IPS-NIHi7 (cell line): ENCODE measurements at regions not wholly inside any gene's neighbourhood (a gene's known extent, or its start where the extent isn't known, plus 50 kb on each side); places are given as distances from the start of the nearest gene placed in this dataset.

ENCODE experiments used
- DNase-seq: peaks from one replicate; pipeline ENCODE4 v3.0.0; 2012; ENCODE audit warnings: mixed read lengths; ENCODE audit errors: extremely low spot score

DNA sequence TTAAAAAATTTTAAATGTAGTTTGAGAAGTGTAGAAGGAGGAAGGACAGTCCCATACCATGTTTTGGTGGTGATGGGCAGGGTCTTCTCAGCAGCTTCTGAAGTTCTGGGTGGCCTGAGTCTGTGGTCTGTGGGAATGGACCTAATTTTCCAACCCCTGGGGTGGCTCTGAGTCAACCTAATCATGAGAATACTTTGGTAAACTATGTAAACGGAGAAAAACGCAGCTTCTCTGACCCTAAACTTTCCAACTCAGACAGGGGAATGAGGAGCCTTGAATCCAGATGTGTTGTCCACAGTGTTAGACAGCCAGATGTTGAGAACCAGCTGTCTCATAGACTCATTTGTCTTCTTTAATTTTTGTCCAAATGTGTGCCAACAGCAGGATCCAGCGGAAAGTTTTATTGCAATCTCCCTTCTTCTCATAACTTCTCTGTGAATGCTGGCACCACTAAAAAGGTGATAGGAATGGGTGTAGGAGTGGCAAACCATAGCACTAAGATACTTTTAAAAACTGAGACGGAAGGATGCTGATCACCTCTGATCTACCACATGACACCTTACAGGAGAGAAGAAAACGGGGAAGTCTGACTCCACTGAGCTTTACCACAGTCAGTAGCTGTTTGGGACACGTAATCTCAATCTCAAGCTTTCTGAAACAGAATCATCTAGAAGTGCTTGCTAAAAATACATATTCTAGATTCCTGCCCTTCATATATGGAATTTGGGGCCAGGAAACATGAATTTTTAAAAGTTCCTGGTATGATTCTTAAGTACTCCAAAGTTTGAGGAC, 90.5 kb upstream of the PHYHIPL start:
- DNase-seq: no peak

DNA sequence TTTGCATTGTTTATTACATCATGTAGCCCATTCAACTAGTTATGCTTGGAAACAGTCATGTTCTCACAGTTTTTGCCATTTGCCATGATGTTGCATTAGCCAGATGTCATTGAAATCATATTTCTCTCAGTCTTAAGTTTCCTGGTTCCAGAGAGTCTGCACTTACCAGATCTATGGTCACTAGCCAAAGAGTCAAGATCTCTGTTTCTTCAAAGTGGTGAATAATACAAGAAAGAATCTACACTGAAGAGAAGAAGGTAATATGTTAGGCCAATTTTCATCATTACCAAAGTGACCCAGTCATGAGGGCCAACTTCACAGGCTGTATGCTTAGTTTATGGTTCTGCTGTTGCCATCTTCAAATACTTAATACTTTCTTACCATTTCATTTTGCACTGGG, 89.0 kb upstream of the PHYHIPL start:
- DNase-seq: no peak

DNA sequence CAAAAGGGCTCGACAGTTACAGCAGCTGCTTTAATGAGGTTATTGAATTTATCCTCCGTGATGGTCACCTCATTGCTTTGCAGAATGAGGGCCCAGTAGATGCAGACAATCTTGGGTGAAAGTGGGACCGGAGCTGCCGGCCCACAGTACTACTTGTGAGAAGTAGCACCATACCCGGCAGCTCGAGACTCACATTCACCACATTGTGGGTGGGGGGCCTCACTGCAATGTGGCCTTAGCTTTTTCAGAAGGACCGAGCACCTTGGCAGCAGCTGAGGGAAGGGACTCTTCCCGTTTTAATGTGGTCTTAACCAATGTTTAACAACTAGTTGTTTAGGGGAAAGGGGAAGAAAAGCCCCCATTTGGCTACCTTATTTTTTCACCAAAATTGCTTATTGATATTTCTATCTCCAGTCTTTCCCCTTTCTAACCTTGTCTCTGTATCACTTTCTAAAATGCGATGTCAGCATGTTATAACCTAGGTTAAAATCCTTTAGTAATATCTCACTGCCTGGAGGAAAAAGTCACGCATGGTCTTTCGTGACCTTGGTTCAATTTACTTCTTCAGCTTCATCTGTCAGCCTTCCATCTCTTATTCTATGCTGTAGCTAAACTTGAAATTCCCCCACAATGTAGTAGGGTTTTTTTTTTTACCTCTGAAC, 87.4 kb upstream of the PHYHIPL start:
- no peak for DNase-seq

DNA sequence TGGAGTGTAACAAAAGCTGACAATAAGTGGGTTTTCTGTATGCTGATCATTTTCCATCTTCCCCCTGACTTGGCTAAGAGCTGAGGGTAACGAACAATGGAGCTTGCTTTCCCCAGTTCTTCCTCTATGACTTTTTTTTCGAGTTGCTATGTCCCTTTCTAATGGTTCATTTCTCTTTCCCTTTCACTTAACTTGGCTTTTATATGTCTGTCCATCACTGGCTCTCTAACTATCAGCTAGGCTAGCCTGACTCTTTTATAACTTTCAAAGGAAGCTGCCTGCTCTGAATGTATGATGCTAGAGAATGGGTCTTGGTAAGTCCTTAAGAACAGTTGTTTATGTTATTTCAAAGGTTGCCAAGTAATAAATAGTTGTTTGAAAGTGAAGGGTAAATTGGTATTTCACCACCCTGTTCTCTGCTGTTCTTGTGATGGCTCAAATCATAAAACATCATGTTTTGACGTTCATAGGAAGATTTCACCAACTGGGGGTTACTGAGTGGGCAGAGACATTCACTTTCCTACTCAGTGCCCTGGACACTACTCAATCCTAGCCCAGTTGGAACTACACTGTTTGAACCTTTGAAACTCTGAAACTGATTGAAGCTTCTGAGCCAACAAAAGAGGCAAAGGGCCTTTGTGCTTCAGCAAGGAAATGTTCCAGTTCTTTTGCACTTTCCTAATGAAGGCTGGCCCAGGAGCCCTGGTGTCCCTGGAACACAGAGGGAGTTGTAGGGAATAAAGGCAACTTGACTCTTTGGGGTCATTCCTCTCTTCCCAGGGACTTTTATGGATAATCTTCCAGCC, 85.4 kb upstream of the PHYHIPL start:
- DNase-seq: no peak

DNA sequence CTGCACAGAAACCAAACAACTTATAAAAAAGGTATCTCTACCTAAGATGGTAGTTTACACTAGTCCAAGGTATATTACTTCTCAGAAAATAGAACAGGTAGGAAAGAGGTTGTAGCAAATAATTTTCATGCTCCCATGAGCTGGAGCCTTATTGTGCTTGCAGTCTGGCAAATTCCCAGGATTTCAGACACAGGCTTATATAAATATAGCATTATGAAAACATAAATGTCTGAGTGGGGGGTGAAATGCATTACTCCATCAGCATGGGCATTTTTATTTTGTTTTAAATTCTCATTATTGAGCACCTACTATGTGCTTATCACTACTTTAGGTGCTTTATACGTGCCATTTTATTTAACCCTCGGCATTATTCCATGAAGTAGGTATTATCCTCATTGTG, 83.0 kb upstream of the PHYHIPL start:
- DNase-seq: no peak

DNA sequence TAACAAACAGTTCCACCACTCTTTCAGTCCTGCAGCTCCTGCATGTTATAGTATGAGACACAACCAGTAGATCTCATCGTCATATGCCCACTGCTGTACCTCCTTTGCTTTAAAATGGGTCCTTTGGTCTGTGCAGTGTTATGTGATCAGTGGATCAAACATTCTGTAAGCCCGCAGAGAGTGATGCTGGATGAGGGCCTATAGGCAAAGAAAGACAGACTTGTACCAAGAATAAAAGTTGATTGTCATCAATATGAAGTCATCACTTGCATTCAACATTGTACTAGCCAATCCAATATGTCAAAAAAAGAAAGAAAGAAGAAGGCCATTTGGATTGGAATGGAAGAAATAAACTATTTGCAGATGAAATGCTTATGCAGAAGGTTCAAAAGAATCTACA, 79.8 kb upstream of the PHYHIPL start:
- no peak for DNase-seq

DNA sequence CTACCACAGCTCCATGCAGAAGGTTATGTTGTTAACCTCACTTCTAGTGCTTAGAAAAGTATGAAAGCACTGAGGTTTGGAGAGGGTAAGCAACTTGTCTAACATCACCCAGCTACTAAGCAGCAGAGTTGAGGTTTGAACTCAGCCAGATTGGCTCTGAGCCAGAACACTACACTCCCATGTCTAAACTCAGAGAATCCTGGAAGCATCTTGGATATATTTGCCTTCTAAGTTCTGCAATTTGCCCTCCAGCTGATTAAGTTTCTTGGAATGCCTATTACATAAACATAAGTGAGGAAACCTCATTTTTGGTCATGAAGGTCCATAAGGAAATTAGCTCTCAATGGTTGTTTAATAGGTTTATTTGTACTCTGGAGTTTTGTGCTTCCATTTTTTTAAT, 78.1 kb upstream of the PHYHIPL start:
- DNase-seq: no peak

DNA sequence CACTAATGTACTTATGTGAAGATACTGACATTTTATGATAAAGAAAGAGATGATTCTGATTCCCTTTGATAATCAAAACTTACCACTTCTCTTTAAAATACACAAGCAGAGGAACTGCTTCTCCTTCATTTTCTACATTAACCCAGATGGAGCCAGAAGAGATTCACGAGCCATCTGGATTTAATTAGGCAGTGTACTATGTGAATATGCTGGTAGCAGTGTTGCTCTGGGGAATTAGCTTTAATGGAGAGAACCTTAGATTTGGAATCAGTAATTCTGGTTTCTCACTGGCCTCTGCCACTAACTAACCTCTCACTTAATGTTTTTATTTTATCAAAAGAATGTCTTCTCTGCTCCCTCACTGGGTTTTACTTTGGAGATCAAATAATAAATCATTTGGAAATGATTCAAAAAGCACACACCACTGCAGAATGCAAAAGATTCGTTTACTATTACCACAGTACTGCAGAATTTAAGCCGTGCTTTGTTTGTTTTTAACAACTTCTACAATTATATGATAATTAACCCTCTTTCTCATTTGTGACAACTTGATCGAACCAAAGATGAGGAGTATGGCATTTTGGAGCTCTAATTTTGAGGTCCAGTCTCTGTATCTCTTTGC, 77.5 kb upstream of the PHYHIPL start:
- DNase-seq: no peak

DNA sequence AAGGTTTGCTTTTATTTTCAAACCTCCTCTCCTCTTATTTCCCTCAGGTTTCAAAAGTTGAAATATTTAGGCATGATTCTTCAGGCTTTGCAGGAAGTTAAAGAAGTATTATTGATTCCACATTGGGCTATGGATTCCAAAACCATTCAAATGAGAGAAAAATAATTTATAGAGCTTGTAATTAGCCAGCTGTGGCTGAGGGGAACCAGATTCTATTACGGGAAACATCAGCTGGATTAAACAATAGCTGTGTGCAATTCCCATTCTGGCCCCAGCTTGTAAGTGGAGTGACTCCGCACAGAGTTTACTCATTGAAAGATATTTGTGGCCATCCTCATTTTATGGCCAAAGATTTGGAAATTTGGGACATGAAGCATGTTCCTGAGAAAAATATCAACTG, 77.0 kb upstream of the PHYHIPL start:
- no peak for DNase-seq

DNA sequence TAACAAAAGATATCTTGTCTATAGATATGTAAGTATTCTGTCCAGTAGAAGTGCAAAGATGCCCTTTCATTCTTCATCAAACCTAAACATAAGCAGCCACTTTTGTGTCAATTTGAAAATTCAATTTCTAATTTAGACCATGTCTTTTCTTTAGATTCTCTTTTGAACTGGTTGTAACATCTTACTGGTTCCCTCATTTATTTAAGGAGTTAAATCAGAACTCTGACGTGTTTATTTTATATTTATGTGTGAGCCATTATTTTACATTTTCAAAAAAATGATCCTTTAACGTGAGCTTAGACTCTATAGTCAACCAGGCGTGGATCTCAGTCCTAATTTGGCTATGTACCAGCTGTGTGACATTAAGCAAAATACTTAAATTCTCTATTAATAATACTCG, 74.0 kb upstream of the PHYHIPL start:
- DNase-seq: no peak

DNA sequence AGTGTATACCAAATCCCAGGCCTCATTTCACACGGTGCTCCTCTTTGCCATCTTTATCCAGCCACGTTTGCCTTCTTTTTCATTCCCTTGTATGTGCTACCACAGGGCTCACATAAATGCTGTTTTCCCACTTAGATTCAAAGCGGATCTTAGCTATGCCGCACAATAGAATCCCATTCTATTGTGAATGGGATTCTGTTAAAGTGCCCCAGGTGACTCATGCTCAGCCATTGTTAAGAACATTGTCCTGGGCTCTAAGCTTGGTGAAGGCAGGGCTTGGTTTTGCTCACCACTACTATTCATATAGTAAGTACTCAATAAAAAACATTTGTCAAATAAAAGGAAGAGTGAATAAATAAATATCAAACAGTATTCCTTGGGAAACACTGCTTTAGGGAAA, 72.3 kb upstream of the PHYHIPL start:
- DNase-seq: peak; percentile 18

DNA sequence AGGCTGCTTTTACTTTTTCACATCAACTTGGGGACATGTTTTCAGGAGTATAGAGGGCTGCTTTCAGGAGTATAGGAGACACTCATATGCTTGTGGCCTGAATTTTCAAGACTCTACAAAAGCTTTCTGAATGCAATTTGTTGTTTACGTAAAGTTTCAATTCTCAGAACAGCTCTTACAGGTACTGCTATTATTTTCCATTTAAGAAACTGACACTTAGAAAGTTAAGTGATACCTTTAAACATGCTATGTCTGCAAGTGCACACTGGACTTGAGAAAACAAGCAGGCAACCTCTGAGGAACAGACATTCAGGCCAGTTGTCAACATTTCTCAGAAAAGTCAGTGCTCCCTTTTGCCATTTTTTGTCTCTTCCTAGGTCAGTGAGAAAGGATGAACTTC, 70.0 kb upstream of the PHYHIPL start:
- DNase-seq: no peak

DNA sequence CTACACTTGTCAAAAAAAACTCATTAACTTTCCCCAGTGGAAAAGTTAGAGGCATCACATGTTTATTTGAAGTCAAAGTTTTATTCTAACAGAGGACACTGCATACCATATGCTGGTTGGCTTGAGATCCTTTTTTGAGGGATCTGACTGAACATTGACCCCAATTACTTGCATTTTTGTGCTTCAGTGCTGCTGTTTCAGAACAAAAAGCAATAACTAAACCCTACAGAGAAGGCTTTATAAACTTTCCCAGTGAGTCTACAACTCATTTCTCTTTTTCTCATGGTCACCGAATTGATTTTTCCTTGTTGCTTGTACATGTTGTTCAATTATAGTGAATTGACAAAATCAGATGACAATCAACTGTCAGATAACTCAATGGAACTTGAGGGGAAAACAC, 69.3 kb upstream of the PHYHIPL start:
- DNase-seq: no peak

DNA sequence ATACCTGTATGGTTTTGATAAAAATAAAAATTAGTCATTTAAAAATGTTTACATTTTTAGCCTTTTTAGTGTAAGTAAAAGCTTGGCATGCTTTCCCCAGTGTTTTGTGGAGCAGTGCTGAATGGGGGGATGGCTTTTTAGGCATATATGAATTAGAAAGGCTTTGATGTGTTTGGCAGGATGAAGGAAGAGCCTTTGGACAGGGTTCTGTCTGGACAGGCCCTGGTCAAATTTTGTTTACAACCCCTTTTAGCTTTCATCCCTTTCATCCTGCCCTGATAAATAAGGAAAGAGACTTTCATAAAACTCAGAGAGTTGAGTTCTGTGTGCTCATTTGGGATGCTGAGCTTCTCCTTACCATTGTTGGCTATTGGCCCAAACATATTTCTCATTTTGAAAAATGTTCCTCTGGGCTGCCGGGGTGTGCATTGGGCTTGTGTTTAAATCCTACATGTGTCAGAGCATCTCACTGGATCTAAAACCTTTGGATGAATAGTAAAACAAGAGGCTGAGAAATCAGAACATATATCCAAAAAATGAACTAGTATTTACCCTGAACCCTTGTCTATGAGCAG, 68.1 kb upstream of the PHYHIPL start:
- DNase-seq: no peak

DNA sequence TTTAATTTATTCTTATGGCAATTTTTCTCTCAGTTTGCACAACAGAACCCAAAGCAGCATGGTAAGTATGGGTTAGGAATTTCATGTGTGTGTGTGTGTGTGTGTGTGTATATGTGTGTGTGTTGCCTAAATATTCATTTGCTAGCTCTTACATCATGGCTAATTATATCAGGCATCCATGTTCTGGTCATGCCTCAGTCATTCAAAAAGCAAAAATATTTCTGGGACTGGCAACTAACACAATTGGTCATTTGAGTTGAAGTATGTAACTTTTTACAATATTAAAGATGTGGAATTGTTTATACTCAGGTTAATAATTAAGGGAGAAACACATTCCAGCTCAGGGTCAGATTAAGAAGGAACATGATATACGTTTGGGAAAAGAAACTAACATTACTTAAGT, 67.6 kb upstream of the PHYHIPL start:
- no peak for DNase-seq

DNA sequence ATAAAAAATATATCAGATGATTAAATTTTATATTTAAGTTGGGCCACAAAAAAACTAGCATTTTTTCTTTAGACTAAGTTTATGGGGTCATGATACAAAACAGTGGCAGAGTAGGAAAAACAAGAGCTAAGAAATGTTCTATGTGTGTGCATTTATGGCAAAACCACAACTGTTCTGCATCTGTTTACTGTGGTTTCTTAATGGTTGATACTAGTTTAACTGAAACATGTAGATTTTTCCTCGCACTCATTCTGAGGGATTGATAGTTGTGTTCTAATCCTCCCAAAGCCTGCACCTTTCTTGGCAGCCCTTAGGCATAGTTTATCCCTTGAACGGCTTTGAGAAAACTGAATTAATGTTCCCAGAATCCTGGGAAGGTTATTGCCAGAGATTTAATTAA, 66.6 kb upstream of the PHYHIPL start:
- no peak for DNase-seq

DNA sequence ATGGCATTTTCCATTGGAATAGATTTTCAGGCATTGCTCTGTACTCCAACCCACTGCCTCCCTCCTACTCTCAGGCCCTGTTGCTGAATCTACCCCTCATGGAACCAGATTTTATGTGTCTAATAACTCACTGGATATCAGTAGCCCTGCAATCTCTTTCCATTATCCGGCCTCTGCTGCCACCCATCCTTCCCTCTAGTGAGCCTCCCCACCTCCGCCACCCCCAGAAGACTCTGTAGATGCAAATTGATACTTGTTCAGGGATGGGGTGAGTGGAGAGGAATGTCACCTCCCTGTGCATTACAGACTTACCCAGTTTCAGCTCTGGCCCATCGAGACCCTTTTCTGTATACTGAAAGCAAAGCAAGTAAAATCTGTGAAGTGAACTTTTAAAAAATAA, 52.3 kb upstream of the PHYHIPL start:
- DNase-seq: no peak

DNA sequence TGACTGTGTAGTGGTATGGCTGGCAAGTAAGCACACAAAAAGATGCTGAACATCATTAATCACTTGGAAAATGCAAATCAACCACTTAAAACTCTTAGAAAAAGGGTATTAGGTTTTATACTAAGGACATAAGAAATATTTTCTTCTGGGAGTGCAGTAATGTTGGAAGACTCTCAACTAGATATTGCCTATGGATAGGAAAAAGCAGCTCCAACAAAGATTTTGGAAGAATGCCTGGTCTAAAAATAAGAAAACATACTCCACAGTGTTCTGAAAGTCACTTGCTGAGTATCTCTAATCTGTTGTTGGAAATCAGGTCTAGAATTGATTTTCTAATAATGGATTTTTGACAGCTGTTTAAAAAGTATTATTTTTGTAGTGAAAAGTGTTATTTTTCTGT, 50.8 kb upstream of the PHYHIPL start:
- DNase-seq: no peak

DNA sequence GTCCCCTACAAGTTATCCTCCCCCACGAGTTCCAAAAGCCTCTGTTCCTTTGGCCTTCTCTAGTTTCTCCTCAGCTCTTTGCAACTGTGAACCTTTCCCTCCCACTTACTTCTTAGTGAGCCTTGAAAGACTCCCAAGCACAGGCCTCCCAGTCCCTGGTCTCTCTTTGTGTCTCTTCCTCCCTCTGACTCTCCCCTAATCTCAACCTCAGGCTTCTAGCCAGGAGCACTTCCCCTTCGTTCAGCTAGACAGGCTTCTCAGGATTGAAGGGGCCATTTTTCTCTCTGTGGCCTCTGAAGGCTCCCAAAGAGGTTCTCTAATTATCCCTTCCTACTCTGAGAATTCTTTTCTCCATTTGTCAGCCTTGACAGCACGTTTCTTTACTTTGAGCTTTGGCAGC, 50.2 kb upstream of the PHYHIPL start:
- peak; percentile 26 for DNase-seq
